HG03342 (cell line): ENCODE measurements at regions not wholly inside any gene's neighbourhood (a gene's known extent, or its start where the extent isn't known, plus 50 kb on each side); places are given as distances from the start of the nearest gene placed in this dataset.

Experiments
- ATAC-seq: cut with Tn5 transposase; IDR thresholded peaks from one replicate; pipeline ENCODE4 v1.9.1; 2021; ENCODE audit warnings: mild to moderate bottlenecking, moderate library complexity; ENCODE audit not compliant: unreplicated experiment

GRCh38 chr6:142558786-142559185 is 257.0 kb downstream of the ADGRG6 start:
- no peak for ATAC-seq

- no peak for ATAC-seq
Observed at GRCh38 chr6:142561511-142562265, 259.9 kb downstream of the ADGRG6 start.

GRCh38 chr6:142562865-142563264 is 261.1 kb downstream of the ADGRG6 start:
- no peak for ATAC-seq

GRCh38 chr6:142566628-142567396 is 265.0 kb downstream of the ADGRG6 start:
- peak; percentile 72 for ATAC-seq

GRCh38 chr6:142567461-142567860 is 265.7 kb downstream of the ADGRG6 start:
- no peak for ATAC-seq

- no peak for ATAC-seq
Observed at GRCh38 chr6:142568857-142569597, 267.2 kb downstream of the ADGRG6 start.

- ATAC-seq, result no peak
Observed at GRCh38 chr6:142569676-142570075, 267.9 kb downstream of the ADGRG6 start.

GRCh38 chr6:142570221-142570671 is 268.4 kb downstream of the ADGRG6 start:
- ATAC-seq, result no peak

GRCh38 chr6:142592876-142593275 is 291.1 kb downstream of the ADGRG6 start:
- no peak for ATAC-seq

- no peak for ATAC-seq
Observed at GRCh38 chr6:142597836-142598235, 296.0 kb downstream of the ADGRG6 start.

- ATAC-seq, result no peak
Observed at GRCh38 chr6:142601427-142601826, 299.6 kb downstream of the ADGRG6 start.

- ATAC-seq, result no peak
Observed at GRCh38 chr6:142602972-142603371, 301.2 kb downstream of the ADGRG6 start.

- ATAC-seq, result no peak
Observed at GRCh38 chr6:142605922-142606485, 304.2 kb downstream of the ADGRG6 start.

GRCh38 chr6:142612956-142613355 is 311.1 kb downstream of the ADGRG6 start:
- ATAC-seq, result no peak

- ATAC-seq, result no peak
Observed at GRCh38 chr6:142613981-142614380, 312.2 kb downstream of the ADGRG6 start.

GRCh38 chr6:142617158-142617557 is 315.4 kb downstream of the ADGRG6 start:
- ATAC-seq, result no peak

GRCh38 chr6:142621822-142622221 is 320.0 kb downstream of the ADGRG6 start:
- no peak for ATAC-seq

GRCh38 chr6:142624978-142625715 is 319.8 kb downstream of the HIVEP2 start:
- ATAC-seq, result no peak

GRCh38 chr6:142627474-142627873 is 317.5 kb downstream of the HIVEP2 start:
- no peak for ATAC-seq
